ENCODE measurements at regions not wholly inside any gene's neighbourhood (a gene's known extent, or its start where the extent isn't known, plus 50 kb on each side); places are given as distances from the start of the nearest gene placed in this dataset.

DNA sequence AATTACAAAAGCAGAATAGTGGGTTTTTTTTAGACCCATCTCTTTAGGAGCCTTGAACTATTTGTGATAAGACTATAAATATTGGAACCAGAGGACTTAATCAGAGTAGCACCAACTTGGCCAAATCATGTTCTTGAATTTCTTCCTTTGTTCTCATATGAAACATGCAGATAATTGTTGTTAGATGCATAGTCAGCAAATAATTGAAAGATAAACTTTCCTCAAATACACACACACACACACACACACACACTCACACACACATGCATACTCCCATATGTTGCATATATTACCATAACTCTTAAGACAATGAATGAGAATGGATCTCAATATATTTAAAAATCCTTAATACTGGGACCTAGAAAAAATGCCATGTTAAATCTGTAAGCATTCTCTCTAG lies 310.4 kb downstream of the KCNJ2 start:
- Histone ChIP-seq H3K27me3 (ENCODE audit: control insufficient read depth, insufficient read depth, low read length) (no peaks in the 10 kb centered on the region), H3K4me3 (ENCODE audit: low read depth, low read length) (no peak overlapping the region), H3K27ac (ENCODE audit: low read depth, low read length) (no peak overlapping the region), H3K9me3 (ENCODE audit: control insufficient read depth, insufficient read depth, low read length) (peaks cover 12% of the 10 kb centered on the region)
- CTCF ChIA-PET = no interaction called here
- TF ChIP-seq, protein P1, sequence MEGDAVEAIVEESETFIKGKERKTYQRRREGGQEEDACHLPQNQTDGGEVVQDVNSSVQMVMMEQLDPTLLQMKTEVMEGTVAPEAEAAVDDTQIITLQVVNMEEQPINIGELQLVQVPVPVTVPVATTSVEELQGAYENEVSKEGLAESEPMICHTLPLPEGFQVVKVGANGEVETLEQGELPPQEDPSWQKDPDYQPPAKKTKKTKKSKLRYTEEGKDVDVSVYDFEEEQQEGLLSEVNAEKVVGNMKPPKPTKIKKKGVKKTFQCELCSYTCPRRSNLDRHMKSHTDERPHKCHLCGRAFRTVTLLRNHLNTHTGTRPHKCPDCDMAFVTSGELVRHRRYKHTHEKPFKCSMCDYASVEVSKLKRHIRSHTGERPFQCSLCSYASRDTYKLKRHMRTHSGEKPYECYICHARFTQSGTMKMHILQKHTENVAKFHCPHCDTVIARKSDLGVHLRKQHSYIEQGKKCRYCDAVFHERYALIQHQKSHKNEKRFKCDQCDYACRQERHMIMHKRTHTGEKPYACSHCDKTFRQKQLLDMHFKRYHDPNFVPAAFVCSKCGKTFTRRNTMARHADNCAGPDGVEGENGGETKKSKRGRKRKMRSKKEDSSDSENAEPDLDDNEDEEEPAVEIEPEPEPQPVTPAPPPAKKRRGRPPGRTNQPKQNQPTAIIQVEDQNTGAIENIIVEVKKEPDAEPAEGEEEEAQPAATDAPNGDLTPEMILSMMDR (IDR thresholded peaks at IDR 0.05; ENCODE audit: low read depth, low read length) = no peak
- no peak for DNase-seq (ENCODE audit: low read depth, low spot score)
- POLR2A ChIA-PET = no interaction called here

DNA sequence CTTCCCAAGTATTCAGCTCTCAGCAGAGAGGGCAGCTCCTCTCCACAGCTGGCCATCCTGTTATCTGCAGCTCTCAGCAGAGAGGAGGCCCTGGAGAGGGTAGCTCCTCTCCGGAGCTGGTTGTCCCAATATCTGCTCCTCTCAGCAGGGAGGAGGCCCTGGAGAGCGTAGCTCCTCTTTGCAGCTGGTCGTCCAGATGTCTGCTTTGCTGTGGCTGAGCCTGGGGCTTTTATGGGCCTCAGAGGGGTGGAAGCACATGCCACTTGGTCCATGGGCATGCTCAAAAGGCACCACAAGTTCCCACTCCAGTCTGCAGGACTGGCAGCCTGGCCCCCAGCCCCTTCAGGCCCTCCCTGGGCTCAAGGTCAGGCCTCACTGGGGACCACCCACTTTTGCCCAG lies 314.3 kb downstream of the KCNJ2 start:
- POLR2A ChIA-PET = no interaction called here
- Histone ChIP-seq H3K27me3 (ENCODE audit: control insufficient read depth, insufficient read depth, low read length) (no peaks in the 10 kb centered on the region), H3K9me3 (ENCODE audit: control insufficient read depth, insufficient read depth, low read length) (peaks cover 12% of the 10 kb centered on the region), H3K27ac (ENCODE audit: low read depth, low read length) (no peak overlapping the region), H3K4me3 (ENCODE audit: low read depth, low read length) (no peak overlapping the region)
- CTCF ChIA-PET = interaction anchor here (0.5 kb wide), 1 partner anchor 68 kb away, joined by 3 read pairs; no protein-coding TSS in a partner anchor
- TF ChIP-seq, protein P1 (IDR thresholded peaks at IDR 0.05; ENCODE audit: low read depth, low read length) = no peak
- DNase-seq (ENCODE audit: low read depth, low spot score) = no peak

DNA sequence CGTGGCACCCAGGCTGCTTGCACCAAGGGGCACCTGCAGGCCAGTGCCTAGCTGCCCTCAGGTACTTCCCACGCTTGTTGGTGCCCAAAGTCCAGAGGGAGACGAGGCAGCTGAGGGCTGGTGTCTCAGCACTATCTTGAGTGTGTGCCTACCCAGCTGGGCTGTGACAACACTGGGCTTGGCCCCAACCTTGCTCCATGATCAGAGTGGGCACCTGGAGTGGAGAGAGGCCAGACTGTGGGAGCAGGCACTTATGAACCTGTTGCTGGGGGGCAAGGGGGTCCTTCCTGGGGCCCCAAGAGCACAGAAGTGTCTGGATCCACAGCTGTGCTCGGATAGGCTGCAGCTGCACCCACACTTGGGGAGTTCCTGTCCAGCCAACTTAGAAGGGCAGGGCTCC lies 314.7 kb downstream of the KCNJ2 start:
- CTCF ChIA-PET = interaction anchor here (0.5 kb wide), 1 partner anchor 68 kb away, joined by 3 read pairs; no protein-coding TSS in a partner anchor
- POLR2A ChIA-PET = no interaction called here
- TF ChIP-seq, protein P1 (IDR thresholded peaks at IDR 0.05; ENCODE audit: low read depth, low read length) = no peak

DNA sequence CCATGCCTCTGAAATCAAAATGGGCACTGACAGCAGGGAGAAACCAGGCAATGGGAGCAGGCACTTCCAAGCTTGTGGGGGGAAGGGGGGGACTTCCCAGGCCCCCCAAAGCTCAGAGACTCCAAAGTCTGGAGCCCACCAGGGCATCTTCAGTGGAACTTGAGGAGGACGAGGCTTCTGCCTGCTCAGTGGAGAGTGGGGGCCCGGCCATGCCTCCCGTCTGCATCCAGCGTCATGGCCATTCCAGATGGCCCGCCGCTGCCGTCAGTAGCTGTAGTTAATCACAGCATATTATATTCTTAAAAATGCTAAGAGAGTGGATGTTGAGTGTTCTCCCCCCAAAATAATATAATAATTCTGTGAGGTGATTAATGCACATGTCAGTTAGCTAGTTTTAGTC lies 315.2 kb downstream of the KCNJ2 start:
- TF ChIP-seq, protein P1 (IDR thresholded peaks at IDR 0.05; ENCODE audit: low read depth, low read length) = no peak
- no peak for DNase-seq (ENCODE audit: low read depth, low spot score)
- Histone ChIP-seq H3K9me3 (ENCODE audit: control insufficient read depth, insufficient read depth, low read length) (peaks cover 12% of the 10 kb centered on the region), H3K4me3 (ENCODE audit: low read depth, low read length) (no peak overlapping the region), H3K27ac (ENCODE audit: low read depth, low read length) (no peak overlapping the region), H3K27me3 (ENCODE audit: control insufficient read depth, insufficient read depth, low read length) (no peaks in the 10 kb centered on the region)
- CTCF ChIA-PET = no interaction called here
- POLR2A ChIA-PET = no interaction called here

More for the DNA sequence above, 314.7 kb downstream of the KCNJ2 start:
- H3K9me3 ChIP-seq (ENCODE audit: control insufficient read depth, insufficient read depth, low read length) = peaks cover 12% of the 10 kb centered on the region
- H3K27me3 ChIP-seq (ENCODE audit: control insufficient read depth, insufficient read depth, low read length) = no peaks in the 10 kb centered on the region
- H3K4me3 ChIP-seq (ENCODE audit: low read depth, low read length) = no peak overlapping the region
- H3K27ac ChIP-seq (ENCODE audit: low read depth, low read length) = no peak overlapping the region
- DNase-seq (ENCODE audit: low read depth, low spot score) = no peak

DNA sequence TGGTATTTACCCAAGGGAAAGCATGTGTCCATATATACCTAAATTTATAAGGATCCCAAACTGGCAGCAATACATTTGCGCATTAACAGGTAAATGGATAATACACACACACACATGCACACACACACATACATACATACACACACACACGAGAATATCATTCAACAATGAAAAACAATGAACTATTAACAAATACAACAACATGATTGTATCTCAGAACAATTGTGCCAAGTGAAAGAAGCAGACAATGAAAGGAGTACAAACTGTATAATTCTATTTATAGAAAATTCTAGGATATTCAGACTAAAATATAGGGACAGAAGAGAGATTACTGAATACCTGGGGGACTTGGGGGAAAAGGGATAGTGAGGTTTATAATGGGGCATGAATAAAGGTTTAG lies 323.0 kb downstream of the KCNJ2 start:
- ChIA-PET POLR2A (no interaction called here), CTCF (interaction anchor here (0.6 kb wide), 1 partner anchor 60 kb away, joined by 5 read pairs; no protein-coding TSS in a partner anchor)
- no peak overlapping the region for H3K27ac ChIP-seq (ENCODE audit: low read depth, low read length)
- TF ChIP-seq, protein P1 (IDR thresholded peaks at IDR 0.05; ENCODE audit: low read depth, low read length) = no peak
- H3K4me3 ChIP-seq (ENCODE audit: low read depth, low read length) = no peak overlapping the region
- no peaks in the 10 kb centered on the region for H3K9me3 ChIP-seq (ENCODE audit: control insufficient read depth, insufficient read depth, low read length)
- DNase-seq (ENCODE audit: low read depth, low spot score) = no peak
- no peaks in the 10 kb centered on the region for H3K27me3 ChIP-seq (ENCODE audit: control insufficient read depth, insufficient read depth, low read length)

Measured in AG04450 (cell line).